Spleen (tissue), 7 donors: ENCODE measurements at regions not wholly inside any gene's neighbourhood (a gene's known extent, or its start where the extent isn't known, plus 50 kb on each side); places are given as distances from the start of the nearest gene placed in this dataset.

Source experiments
- CTCF ChIP-seq, 11 experiments: fragments of 200-600 bp in 7 of 11; fragments of 450-650 bp in 4 of 11; sonication (generic) in 4 of 11; IDR thresholded peaks in 8 of 11; conservative IDR thresholded peaks in 3 of 11; 1 replicate in 7 of 11; 2 replicates in 4 of 11; pipeline versions ENCODE4 v1.4.0 to v1.8.0; 2016 to 2021; ENCODE audit warnings: antibody characterized with exemption in 11 of 11, inconsistent platforms in 4 of 11, mild to moderate bottlenecking in 1 of 11
- POLR2A ChIP-seq, 3 donors: fragments of 450-650 bp; IDR thresholded peaks; one replicate each; pipeline ENCODE4 v1.5.1; 2017; ENCODE audit warnings: antibody characterized with exemption in 3 of 3, mild to moderate bottlenecking in 1 of 3
- POLR2AphosphoS5 ChIP-seq, 3 donors: sonication (generic); formaldehyde crosslinking; IDR thresholded peaks; one replicate each; pipeline ENCODE4 v1.5.1; 2017; ENCODE audit warnings: antibody characterized with exemption in 3 of 3
- donor health status: DM: no; HTN: no; CAD: no; lungs with moderate emphysema.
- donor health status: DM: no; HTN: no; CAD: no.
- donor health status: DM: no; HTN: no; CAD: no.

GRCh38 chr5:110248921-110249320 lies 477.6 kb downstream of the TMEM232 start:
- TF ChIP-seq CTCF (IDR thresholded peaks at IDR 0.05 in 8 of 11, conservative IDR thresholded peaks at IDR 0.05 in 3 of 11) (no peak), POLR2AphosphoS5 (IDR thresholded peaks at IDR 0.05) (no peak), POLR2A (IDR thresholded peaks at IDR 0.05) (no peak)
